NT2/D1 (cell line): ENCODE measurements at regions not wholly inside any gene's neighbourhood (a gene's known extent, or its start where the extent isn't known, plus 50 kb on each side); places are given as distances from the start of the nearest gene placed in this dataset.
"Not testable (repeated sequence)": the region's sequence is repeated elsewhere in the genome, so short reads cannot be mapped to it uniquely, and the experiment has no call there.

ENCODE experiments used
- DNase-seq: peaks from one replicate; pipeline ENCODE4 v3.0.0-alpha.2; 2011; ENCODE audit warnings: low read depth, low spot score
- H3K27me3 ChIP-seq: 2 replicates; pipeline ENCODE4 v1.6.0; 2011; ENCODE audit warnings: mild to moderate bottlenecking; ENCODE audit not compliant: insufficient read length, insufficient read depth
- H3K36me3 ChIP-seq: 2 replicates; pipeline ENCODE4 v1.6.1; 2011; ENCODE audit warnings: mild to moderate bottlenecking, low read length, mixed read lengths; ENCODE audit not compliant: insufficient read depth, insufficient read length
- H3K4me1 ChIP-seq: 2 replicates; pipeline ENCODE4 v1.5.1; 2011; ENCODE audit not compliant: insufficient read depth, insufficient read length
- H3K4me3 ChIP-seq: 2 replicates; pipeline ENCODE4 v1.5.1; 2011; ENCODE audit warnings: low read depth; ENCODE audit not compliant: insufficient read length
- H3K9ac ChIP-seq: 2 replicates; pipeline ENCODE4 v1.6.0; 2011; ENCODE audit warnings: low read depth; ENCODE audit not compliant: insufficient read length
- H3K9me3 ChIP-seq: 2 replicates; pipeline ENCODE4 v1.5.1; 2011; ENCODE audit warnings: mild to moderate bottlenecking, low read length; ENCODE audit not compliant: insufficient read depth
- SUZ12 ChIP-seq: IDR thresholded peaks from 2 replicates; pipeline ENCODE4 v1.6.1; 2011; ENCODE audit not compliant: insufficient read length, insufficient read depth; ENCODE audit errors: extremely low read depth
- YY1 ChIP-seq: IDR thresholded peaks from 2 replicates; pipeline ENCODE4 v1.6.1; 2011; ENCODE audit not compliant: insufficient read length, insufficient read depth
- ZNF274 ChIP-seq: IDR thresholded peaks from 2 replicates; pipeline ENCODE4 v1.6.1; 2011; ENCODE audit warnings: mild to moderate bottlenecking, low read depth, low read length

DNA sequence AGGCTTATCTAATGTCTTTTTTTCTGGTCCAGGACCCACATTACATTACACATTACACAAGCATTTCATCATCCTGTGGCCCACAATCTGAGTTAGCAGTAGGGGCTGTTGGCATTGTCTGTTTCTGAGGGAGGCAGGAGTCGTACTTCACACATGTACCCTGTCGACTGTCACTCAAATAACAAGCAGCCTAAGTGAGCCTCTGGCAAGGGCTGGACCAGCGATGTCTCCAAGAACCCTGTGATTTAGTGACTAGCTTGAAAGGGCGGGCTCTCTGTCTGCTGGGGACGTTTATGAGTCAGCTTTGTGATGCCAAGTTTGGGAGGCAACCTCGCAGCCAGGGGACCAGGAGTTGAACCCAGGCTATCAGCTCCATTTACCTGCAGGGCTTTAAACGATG, 251.4 kb downstream of the HS3ST3B1 start:
- no peak for DNase-seq
- no peaks in the 10 kb centered on the region for H3K36me3 ChIP-seq
- H3K4me1 ChIP-seq = no peaks in the 10 kb centered on the region
- no peaks in the 10 kb centered on the region for H3K9me3 ChIP-seq
- no peak for TF ChIP-seq ZNF274
- TF ChIP-seq SUZ12 = no peak
- no peak for TF ChIP-seq YY1
- no peak overlapping the region for H3K4me3 ChIP-seq
- H3K27me3 ChIP-seq = no peaks in the 10 kb centered on the region
- H3K9ac ChIP-seq = no peak overlapping the region

DNA sequence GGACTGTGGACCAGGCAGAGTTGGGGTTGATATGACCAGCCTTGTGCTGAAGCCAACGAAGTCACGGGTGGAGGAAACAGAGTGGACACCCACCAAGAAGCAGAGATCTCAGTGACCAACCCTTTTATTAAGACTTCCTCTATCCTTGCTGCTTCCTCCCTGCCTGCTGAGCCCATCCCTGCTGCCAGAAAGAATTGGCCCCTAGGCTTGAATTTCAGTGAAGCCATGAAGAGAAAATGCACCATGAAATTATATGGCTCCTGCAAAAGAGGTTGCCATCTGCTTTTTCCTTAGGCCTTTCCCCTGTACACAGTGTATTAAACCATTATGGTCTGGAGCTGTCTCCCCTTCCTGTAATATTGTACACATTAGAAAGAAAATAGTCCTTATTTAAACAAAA, 246.7 kb downstream of the HS3ST3B1 start:
- H3K27me3 ChIP-seq = no peaks in the 10 kb centered on the region

DNA sequence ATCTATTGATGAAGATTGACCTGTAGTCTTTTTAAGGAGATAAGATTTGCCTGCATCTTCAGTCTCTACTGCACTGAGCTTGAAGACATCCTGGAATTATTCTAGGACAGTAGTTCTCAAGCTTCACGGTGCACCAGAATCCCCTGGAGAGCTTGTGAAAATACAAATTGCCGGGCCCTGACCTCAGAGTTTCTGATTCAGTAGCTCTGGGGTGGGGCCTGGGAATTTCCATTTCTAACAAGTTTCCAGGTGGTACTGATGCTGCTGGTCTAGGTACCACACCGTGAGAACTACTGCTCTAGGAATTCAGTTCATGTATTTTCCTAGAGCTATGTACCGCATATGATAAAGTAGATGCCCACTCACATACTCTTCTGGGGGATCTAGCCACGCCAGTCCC, 246.1 kb downstream of the HS3ST3B1 start:
- H3K4me1 ChIP-seq = no peaks in the 10 kb centered on the region
- H3K36me3 ChIP-seq = no peaks in the 10 kb centered on the region
- H3K4me3 ChIP-seq = no peak overlapping the region
- H3K9ac ChIP-seq = no peak overlapping the region
- TF ChIP-seq ZNF274 = no peak
- no peak for TF ChIP-seq YY1
- no peak for TF ChIP-seq SUZ12
- H3K9me3 ChIP-seq = no peaks in the 10 kb centered on the region
- no peaks in the 10 kb centered on the region for H3K27me3 ChIP-seq
- DNase-seq = no peak

More for the DNA sequence above, 246.7 kb downstream of the HS3ST3B1 start:
- no peak for TF ChIP-seq ZNF274
- no peak for TF ChIP-seq YY1
- TF ChIP-seq SUZ12 = no peak
- H3K9ac ChIP-seq = no peak overlapping the region
- H3K36me3 ChIP-seq = no peaks in the 10 kb centered on the region
- no peak for DNase-seq
- no peaks in the 10 kb centered on the region for H3K4me1 ChIP-seq
- no peak overlapping the region for H3K4me3 ChIP-seq
- H3K9me3 ChIP-seq = no peaks in the 10 kb centered on the region

DNA sequence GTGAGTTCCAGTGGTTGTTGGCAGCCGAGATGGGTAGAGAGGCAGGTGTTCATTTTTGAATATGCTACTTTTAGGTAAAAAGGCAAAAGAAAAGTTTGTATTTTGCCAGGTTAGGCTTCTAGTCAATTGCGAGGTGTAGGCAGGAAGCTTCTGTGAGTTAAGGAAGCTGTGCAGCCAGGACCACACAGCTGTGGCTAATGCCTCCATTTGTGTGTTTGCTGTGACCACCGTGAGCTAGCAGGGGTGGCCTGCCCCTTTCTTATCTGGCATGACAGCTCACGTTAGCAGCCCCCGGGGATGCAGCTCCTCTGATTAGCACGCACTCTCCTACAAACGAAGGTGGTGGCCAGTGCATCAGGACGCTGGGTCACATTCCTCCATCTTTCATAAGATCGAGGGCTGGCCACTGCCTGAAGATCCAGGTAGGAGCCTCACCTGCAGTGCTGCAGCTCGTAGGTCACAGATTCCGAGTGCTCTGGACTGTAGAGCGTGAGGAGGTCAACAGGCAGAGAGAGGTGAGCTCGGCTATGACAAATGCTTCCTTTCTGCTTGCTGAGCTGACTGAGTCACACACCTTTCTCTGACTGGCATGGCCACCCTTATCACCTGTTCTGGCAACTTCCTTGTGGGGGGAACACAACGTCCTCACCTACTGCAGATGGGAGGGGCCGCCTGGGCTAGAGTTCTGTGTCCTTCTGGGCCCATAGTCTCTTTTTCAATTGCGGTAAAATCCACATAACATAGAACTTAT, 244.4 kb downstream of the HS3ST3B1 start:
- no peak for DNase-seq

DNA sequence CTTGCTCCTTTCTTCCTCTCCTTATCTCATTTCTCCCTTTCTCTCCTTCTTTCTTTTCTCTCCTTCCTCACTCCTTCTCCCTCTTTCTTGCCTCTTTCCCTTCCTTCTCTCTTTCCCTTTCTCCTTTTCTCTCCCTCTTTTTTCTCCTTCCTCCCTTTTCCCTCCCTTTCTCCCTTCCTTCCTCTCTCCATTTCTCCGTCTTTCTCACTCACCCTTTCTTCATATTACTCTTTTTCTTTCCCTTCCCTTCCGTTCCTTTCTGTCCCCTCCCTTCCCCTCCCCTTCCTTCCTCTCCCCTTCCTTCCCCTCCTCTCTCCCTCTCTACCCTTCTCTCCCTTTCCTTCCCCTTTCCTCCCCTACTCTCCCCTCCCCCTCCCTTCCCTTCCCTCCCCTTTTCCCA, 240.8 kb downstream of the HS3ST3B1 start:
- H3K4me1 ChIP-seq = no peaks in the 10 kb centered on the region
- no peak for TF ChIP-seq SUZ12
- TF ChIP-seq ZNF274 = no peak
- TF ChIP-seq YY1 = no peak
- H3K27me3 ChIP-seq = no peaks in the 10 kb centered on the region
- no peaks in the 10 kb centered on the region for H3K9me3 ChIP-seq
- H3K36me3 ChIP-seq = no peaks in the 10 kb centered on the region
- no peak overlapping the region for H3K9ac ChIP-seq
- no peak for DNase-seq
- H3K4me3 ChIP-seq = no peak overlapping the region

More for the DNA sequence above, 244.4 kb downstream of the HS3ST3B1 start:
- Histone ChIP-seq H3K4me3 (no peak overlapping the region), H3K36me3 (no peaks in the 10 kb centered on the region), H3K9ac (no peak overlapping the region), H3K4me1 (no peaks in the 10 kb centered on the region), H3K27me3 (no peaks in the 10 kb centered on the region), H3K9me3 (no peaks in the 10 kb centered on the region)
- TF ChIP-seq ZNF274 = no peak
- TF ChIP-seq SUZ12 = no peak
- no peak for TF ChIP-seq YY1

DNA sequence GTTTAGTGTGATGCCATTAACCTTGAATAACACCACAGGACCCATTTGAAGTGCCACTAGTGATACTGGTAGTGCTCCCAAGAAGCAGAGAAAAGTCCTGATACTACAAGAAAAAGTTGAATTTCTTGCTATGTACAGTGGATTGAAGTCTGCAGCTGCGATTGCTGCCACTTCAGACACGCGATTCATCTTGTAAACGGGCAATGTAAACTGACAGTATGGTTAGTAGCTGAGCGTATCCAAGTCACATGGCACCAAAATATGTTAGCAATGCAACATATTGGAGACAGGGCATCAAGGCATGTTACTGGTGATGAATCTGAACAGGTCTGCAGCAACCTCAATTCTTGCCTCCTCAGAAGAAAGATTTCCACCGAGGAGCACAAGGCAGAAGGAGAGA, 238.9 kb downstream of the HS3ST3B1 start:
- Histone ChIP-seq H3K4me1 (no peaks in the 10 kb centered on the region), H3K4me3 (no peak overlapping the region), H3K9me3 (no peaks in the 10 kb centered on the region), H3K9ac (no peak overlapping the region), H3K27me3 (no peaks in the 10 kb centered on the region), H3K36me3 (no peaks in the 10 kb centered on the region)
- no peak for DNase-seq
- TF ChIP-seq YY1 = no peak
- no peak for TF ChIP-seq ZNF274
- no peak for TF ChIP-seq SUZ12

DNA sequence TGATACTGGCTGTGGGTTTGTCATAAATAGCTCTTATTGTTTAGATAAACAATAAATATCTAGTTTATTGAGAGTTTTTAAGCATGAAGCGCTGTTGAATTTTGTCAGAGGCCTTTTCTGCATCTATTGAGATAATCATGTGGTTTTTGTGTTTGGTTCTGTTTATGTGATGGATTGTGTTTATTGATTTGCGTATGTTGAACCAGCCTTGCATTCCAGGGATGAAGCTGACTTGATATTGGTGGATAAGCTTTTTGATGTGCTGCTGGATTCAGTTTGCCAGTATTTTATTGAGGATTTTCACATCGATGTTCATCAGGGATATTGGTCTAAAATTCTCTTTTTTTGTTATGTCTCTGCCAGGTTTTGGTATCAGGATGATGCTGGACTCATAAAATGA, 231.4 kb downstream of the HS3ST3B1 start:
- H3K4me3 ChIP-seq, H3K9ac ChIP-seq, H3K27me3 ChIP-seq, H3K36me3 ChIP-seq, DNase-seq, H3K9me3 ChIP-seq, H3K4me1 ChIP-seq: not testable (repeated sequence)
